OCI-LY7 (cell line): ENCODE measurements at regions not wholly inside any gene's neighbourhood (a gene's known extent, or its start where the extent isn't known, plus 50 kb on each side); places are given as distances from the start of the nearest gene placed in this dataset.

Experiments
- BruUV-seq: library from RNA; stranded (reverse); fragments of 400-500 nt; replicated peaks from 2 replicates; lab custom pipeline; 2021; lab: Mats Ljungman, UMichigan
- CTCF ChIA-PET: fragments of 300-600 bp; sonication (Branson Sonifier 250); formaldehyde crosslinking; loops from one replicate; lab custom pipeline; 2022; ENCODE audit warnings: antibody characterized with exemption; ENCODE audit not compliant: unreplicated experiment; lab: Charles Lee
- POLR2A ChIA-PET: fragments of 300-600 bp; sonication (Branson Sonifier 250); formaldehyde crosslinking; loops from one replicate; lab custom pipeline; 2022; ENCODE audit warnings: antibody characterized with exemption; lab: Charles Lee
- DNase-seq: peaks from one replicate; pipeline ENCODE4 v3.0.0-alpha.2; 2015; ENCODE audit warnings: low spot score
- H2AFZ ChIP-seq: fragments of 200-600 bp; sonication (generic), shearing (Covaris generic); 2 replicates; pipeline ENCODE4 v1.6.1; 2014; ENCODE audit warnings: mild to moderate bottlenecking, antibody characterized with exemption, low read length, moderate library complexity
- H3K27ac ChIP-seq: fragments of 200-600 bp; sonication (generic); 2 replicates; pipeline ENCODE4 v1.5.1; 2014; ENCODE audit warnings: mixed run types, low read depth, mild to moderate bottlenecking, moderate library complexity, low read length, inconsistent platforms; ENCODE audit not compliant: poor library complexity, severe bottlenecking
- H3K36me3 ChIP-seq: fragments of 200-600 bp; sonication (generic); 2 replicates; pipeline ENCODE4 v1.6.1; 2014; ENCODE audit warnings: mild to moderate bottlenecking, antibody characterized with exemption, low read length, moderate library complexity, mixed read lengths; ENCODE audit not compliant: insufficient read depth
- H3K4me1 ChIP-seq: fragments of 200-600 bp; sonication (generic); 2 replicates; pipeline ENCODE4 v1.5.1; 2014; ENCODE audit warnings: mild to moderate bottlenecking, low read length; ENCODE audit not compliant: insufficient read depth, poor library complexity, severe bottlenecking
- H3K4me2 ChIP-seq: fragments of 200-600 bp; sonication (generic); 2 replicates; pipeline ENCODE4 v1.6.1; 2014; ENCODE audit warnings: mild to moderate bottlenecking, low read length
- H3K4me3 ChIP-seq: fragments of 200-600 bp; sonication (generic); 2 replicates; pipeline ENCODE4 v1.5.1; 2014; ENCODE audit warnings: mild to moderate bottlenecking, low read depth, low read length; ENCODE audit not compliant: poor library complexity, severe bottlenecking
- H3K79me2 ChIP-seq: fragments of 200-600 bp; sonication (generic); 2 replicates; pipeline ENCODE4 v1.6.1; 2016; ENCODE audit warnings: low read depth, mild to moderate bottlenecking, low read length, moderate library complexity, mixed read lengths; ENCODE audit not compliant: insufficient read depth
- H3K9me2 ChIP-seq: fragments of 200-600 bp; sonication (generic); 2 replicates; pipeline ENCODE4 v1.6.1; 2016; ENCODE audit warnings: mild to moderate bottlenecking, low read length, mixed read lengths; ENCODE audit not compliant: insufficient read depth
- H3K9me3 ChIP-seq: fragments of 200-600 bp; sonication (generic); 2 replicates; pipeline ENCODE4 v1.6.1; 2014; ENCODE audit warnings: mild to moderate bottlenecking, mixed run types, low read length, mixed read lengths
- H4K20me1 ChIP-seq: fragments of 200-600 bp; sonication (generic); 2 replicates; pipeline ENCODE4 v1.6.1; 2014; ENCODE audit warnings: mild to moderate bottlenecking, antibody characterized with exemption, low read length, moderate library complexity, mixed read lengths; ENCODE audit not compliant: insufficient read depth
- CTCF ChIP-seq: fragments of 200-600 bp; sonication (generic); conservative IDR thresholded peaks from 2 replicates; pipeline ENCODE4 v1.5.1; 2014; ENCODE audit warnings: mild to moderate bottlenecking, antibody characterized with exemption, low read length, moderate library complexity, mixed read lengths
- EZH2phosphoT487 ChIP-seq: fragments of 200-600 bp; sonication (generic); IDR thresholded peaks from 2 replicates; pipeline ENCODE4 v1.6.1; 2018; ENCODE audit warnings: low read depth, borderline replicate concordance, mild to moderate bottlenecking, mixed run types, antibody characterized with exemption, low read length, moderate library complexity, mixed read lengths
- intact Hi-C: fragments of 100-400 bp; cut with micrococcal nuclease; formaldehyde crosslinking; loops from one replicate; pipeline ENCODE4 v1.10.0; 2022; ENCODE audit not compliant: unreplicated experiment

- Histone ChIP-seq H3K36me3 (no peaks in the 10 kb centered on the region), H4K20me1 (no peaks in the 10 kb centered on the region), H3K9me3 (no peaks in the 10 kb centered on the region), H3K27ac (no peak overlapping the region), H3K79me2 (no peaks in the 10 kb centered on the region), H3K9me2 (no peaks in the 10 kb centered on the region), H3K4me3 (no peak overlapping the region), H3K4me2 (no peak overlapping the region), H2AFZ (no peak overlapping the region), H3K4me1 (no peaks in the 10 kb centered on the region)
- TF ChIP-seq CTCF, result no peak
- no peak for TF ChIP-seq EZH2phosphoT487
- DNase-seq, result no peak
- intact Hi-C loops, result no loop called here
- ChIA-PET POLR2A (no interaction called here), CTCF (no interaction called here)
- BruUV-seq, result no TSS peak
Measured at GRCh38 chr2:83233781-83234180, 1225.3 kb downstream of the SUCLG1 start.

GRCh38 chr2:83233326-83233725 lies 1225.8 kb downstream of the SUCLG1 start:
- intact Hi-C loops, result no loop called here

GRCh38 chr2:83229443-83229842 lies 1229.6 kb downstream of the SUCLG1 start:
- H3K9me3 ChIP-seq, result no peaks in the 10 kb centered on the region
- H3K36me3 ChIP-seq, result no peaks in the 10 kb centered on the region
- H4K20me1 ChIP-seq, result no peaks in the 10 kb centered on the region
- no peak overlapping the region for H3K4me2 ChIP-seq
- POLR2A ChIA-PET, result no interaction called here
- H3K4me1 ChIP-seq, result no peaks in the 10 kb centered on the region
- H3K4me3 ChIP-seq, result no peak overlapping the region
- CTCF ChIA-PET, result no interaction called here
- BruUV-seq, result no TSS peak
- no peaks in the 10 kb centered on the region for H3K9me2 ChIP-seq
- no peaks in the 10 kb centered on the region for H3K79me2 ChIP-seq
- TF ChIP-seq EZH2phosphoT487 (no peak), CTCF (no peak)
- no peak for DNase-seq
- no peak overlapping the region for H2AFZ ChIP-seq
- H3K27ac ChIP-seq, result no peak overlapping the region
- intact Hi-C loops, result no loop called here

More at GRCh38 chr2:83233326-83233725, 1225.8 kb downstream of the SUCLG1 start:
- no peak overlapping the region for H3K4me3 ChIP-seq
- no peaks in the 10 kb centered on the region for H3K36me3 ChIP-seq
- H3K9me2 ChIP-seq, result no peaks in the 10 kb centered on the region
- CTCF ChIA-PET, result no interaction called here
- no peak overlapping the region for H2AFZ ChIP-seq
- no peak for DNase-seq
- H4K20me1 ChIP-seq, result no peaks in the 10 kb centered on the region
- TF ChIP-seq CTCF (no peak), EZH2phosphoT487 (no peak)
- POLR2A ChIA-PET, result no interaction called here
- no peaks in the 10 kb centered on the region for H3K79me2 ChIP-seq
- BruUV-seq, result no TSS peak
- no peaks in the 10 kb centered on the region for H3K4me1 ChIP-seq
- H3K27ac ChIP-seq, result no peak overlapping the region
- no peaks in the 10 kb centered on the region for H3K9me3 ChIP-seq
- no peak overlapping the region for H3K4me2 ChIP-seq
